ENCODE measurements at regions not wholly inside any gene's neighbourhood (a gene's known extent, or its start where the extent isn't known, plus 50 kb on each side); places are given as distances from the start of the nearest gene placed in this dataset.

GRCh38 chr1:5495596-5496410, 496.4 kb downstream of the NPHP4 start:
- TF ChIP-seq POLR2A (IDR thresholded peaks at IDR 0.05) = no peak
- no peak for TF ChIP-seq CTCF (IDR thresholded peaks at IDR 0.05)
- no peak for TF ChIP-seq POLR2AphosphoS5 (IDR thresholded peaks at IDR 0.05)

All from breast epithelium (tissue), 3 donors.